KMS-11 (cell line): ENCODE measurements at regions not wholly inside any gene's neighbourhood (a gene's known extent, or its start where the extent isn't known, plus 50 kb on each side); places are given as distances from the start of the nearest gene placed in this dataset.

Experiments used
- H2AFZ ChIP-seq: fragments of 200-600 bp; sonication (generic); 2 replicates; pipeline ENCODE4 v1.6.1; 2016; ENCODE audit warnings: antibody characterized with exemption, mixed run types, low read depth
- H3K27ac ChIP-seq: fragments of 200-600 bp; sonication (generic); 2 replicates; pipeline ENCODE4 v1.6.1; 2016; ENCODE audit warnings: mild to moderate bottlenecking, mixed run types
- H3K27me3 ChIP-seq: fragments of 200-600 bp; sonication (generic); 2 replicates; pipeline ENCODE4 v1.6.1; 2017; ENCODE audit warnings: mild to moderate bottlenecking, low read depth, mixed run types, moderate library complexity; ENCODE audit not compliant: insufficient read depth
- H3K36me3 ChIP-seq: fragments of 200-600 bp; sonication (generic); 2 replicates; pipeline ENCODE4 v1.6.1; 2017; ENCODE audit warnings: mild to moderate bottlenecking, mixed run types; ENCODE audit not compliant: insufficient read depth
- H3K4me1 ChIP-seq: fragments of 200-600 bp; sonication (generic); 2 replicates; pipeline ENCODE4 v1.6.1; 2016; ENCODE audit warnings: mild to moderate bottlenecking, low read depth, mixed run types; ENCODE audit not compliant: poor library complexity, severe bottlenecking
- H3K4me2 ChIP-seq: fragments of 200-600 bp; sonication (generic); 2 replicates; pipeline ENCODE4 v1.7.0; 2016; ENCODE audit warnings: mild to moderate bottlenecking, mixed run types
- H3K4me3 ChIP-seq: fragments of 200-600 bp; sonication (generic); IDR thresholded peaks from 2 replicates; pipeline ENCODE4 v1.6.1; 2017; ENCODE audit warnings: low read depth, low read length, mixed read lengths; ENCODE audit not compliant: insufficient read depth
- H3K79me2 ChIP-seq: fragments of 200-600 bp; sonication (generic); 2 replicates; pipeline ENCODE4 v1.6.1; 2016; ENCODE audit warnings: low read depth, mixed run types; ENCODE audit not compliant: insufficient read depth
- H3K9ac ChIP-seq: fragments of 200-600 bp; sonication (generic); 2 replicates; pipeline ENCODE4 v1.6.1; 2016; ENCODE audit warnings: mild to moderate bottlenecking, mixed run types
- H4K20me1 ChIP-seq: fragments of 200-600 bp; sonication (generic); 2 replicates; pipeline ENCODE4 v1.6.1; 2016; ENCODE audit warnings: mild to moderate bottlenecking, mixed run types; ENCODE audit not compliant: insufficient read depth
- TF ChIP-seq, protein P1 (sequence below): fragments of 200-600 bp; sonication (generic); conservative IDR thresholded peaks from 2 replicates; pipeline ENCODE4 v1.6.1; 2017; ENCODE audit warnings: low read depth, mild to moderate bottlenecking, antibody characterized with exemption, low read length, moderate library complexity, mixed read lengths

DNA sequence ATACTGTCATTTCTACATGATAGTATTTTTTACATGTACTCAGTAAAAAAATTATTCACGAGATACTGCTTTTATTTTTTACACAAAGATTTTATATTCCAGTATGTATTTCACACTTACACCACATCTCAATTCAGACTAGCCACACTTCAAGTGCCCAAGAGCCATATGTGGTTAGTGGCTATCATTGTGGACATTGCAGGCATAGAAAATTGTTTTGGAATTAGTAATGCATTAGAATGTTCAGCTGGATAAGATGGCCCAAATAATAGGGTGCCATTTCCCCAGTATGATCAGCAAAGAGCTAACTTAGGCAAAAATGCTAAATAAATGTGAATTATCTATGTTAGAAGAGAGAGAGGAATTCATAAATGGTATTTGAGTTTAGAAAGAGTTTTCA, 203.8 kb upstream of the MCTP2 start:
- Histone ChIP-seq H3K36me3 (no peaks in the 10 kb centered on the region), H3K4me2 (no peak overlapping the region), H3K27me3 (no peaks in the 10 kb centered on the region), H4K20me1 (no peaks in the 10 kb centered on the region), H3K79me2 (no peaks in the 10 kb centered on the region), H3K9ac (no peak overlapping the region), H2AFZ (no peak overlapping the region), H3K4me3 (no peak overlapping the region), H3K27ac (no peak overlapping the region), H3K4me1 (no peaks in the 10 kb centered on the region)
- TF ChIP-seq, protein P1, sequence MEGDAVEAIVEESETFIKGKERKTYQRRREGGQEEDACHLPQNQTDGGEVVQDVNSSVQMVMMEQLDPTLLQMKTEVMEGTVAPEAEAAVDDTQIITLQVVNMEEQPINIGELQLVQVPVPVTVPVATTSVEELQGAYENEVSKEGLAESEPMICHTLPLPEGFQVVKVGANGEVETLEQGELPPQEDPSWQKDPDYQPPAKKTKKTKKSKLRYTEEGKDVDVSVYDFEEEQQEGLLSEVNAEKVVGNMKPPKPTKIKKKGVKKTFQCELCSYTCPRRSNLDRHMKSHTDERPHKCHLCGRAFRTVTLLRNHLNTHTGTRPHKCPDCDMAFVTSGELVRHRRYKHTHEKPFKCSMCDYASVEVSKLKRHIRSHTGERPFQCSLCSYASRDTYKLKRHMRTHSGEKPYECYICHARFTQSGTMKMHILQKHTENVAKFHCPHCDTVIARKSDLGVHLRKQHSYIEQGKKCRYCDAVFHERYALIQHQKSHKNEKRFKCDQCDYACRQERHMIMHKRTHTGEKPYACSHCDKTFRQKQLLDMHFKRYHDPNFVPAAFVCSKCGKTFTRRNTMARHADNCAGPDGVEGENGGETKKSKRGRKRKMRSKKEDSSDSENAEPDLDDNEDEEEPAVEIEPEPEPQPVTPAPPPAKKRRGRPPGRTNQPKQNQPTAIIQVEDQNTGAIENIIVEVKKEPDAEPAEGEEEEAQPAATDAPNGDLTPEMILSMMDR = no peak

- Histone ChIP-seq H3K4me1 (no peaks in the 10 kb centered on the region), H3K27ac (no peak overlapping the region), H3K79me2 (no peaks in the 10 kb centered on the region), H3K9ac (no peak overlapping the region), H3K36me3 (no peaks in the 10 kb centered on the region), H2AFZ (no peak overlapping the region), H3K4me3 (no peak overlapping the region), H4K20me1 (no peaks in the 10 kb centered on the region), H3K27me3 (no peaks in the 10 kb centered on the region), H3K4me2 (no peak overlapping the region)
- TF ChIP-seq, protein P1 = no peak
Observed at GRCh38 chr15:94026458-94027304, 204.7 kb upstream of the MCTP2 start.

DNA sequence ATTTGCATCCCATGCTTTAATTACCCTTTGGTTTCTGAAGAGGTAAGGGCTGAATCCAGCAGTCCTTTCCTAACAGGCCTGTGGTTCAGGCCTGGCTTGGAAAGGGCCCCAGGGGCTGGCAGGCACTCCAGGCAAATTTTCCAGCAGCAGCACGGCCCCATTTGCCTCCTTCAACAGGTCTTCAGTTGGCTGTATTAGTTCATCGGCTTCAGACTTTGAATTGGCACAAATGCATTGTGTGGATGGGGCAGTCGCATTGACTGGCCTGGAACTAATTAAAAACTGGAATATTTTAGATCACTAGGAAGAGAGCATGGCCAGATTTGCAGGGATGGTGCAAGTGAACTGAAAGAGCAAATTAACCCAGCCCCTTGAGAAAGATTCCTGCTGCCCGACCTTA, 207.8 kb upstream of the MCTP2 start:
- Histone ChIP-seq H4K20me1 (no peaks in the 10 kb centered on the region), H3K4me2 (no peak overlapping the region), H3K79me2 (no peaks in the 10 kb centered on the region), H3K9ac (no peak overlapping the region), H3K27me3 (no peaks in the 10 kb centered on the region), H3K27ac (no peak overlapping the region), H3K36me3 (no peaks in the 10 kb centered on the region), H2AFZ (no peak overlapping the region), H3K4me3 (no peak overlapping the region), H3K4me1 (no peaks in the 10 kb centered on the region)
- TF ChIP-seq, protein P1 = no peak

- no peaks in the 10 kb centered on the region for H4K20me1 ChIP-seq
- no peaks in the 10 kb centered on the region for H3K27me3 ChIP-seq
- no peaks in the 10 kb centered on the region for H3K79me2 ChIP-seq
- H3K4me3 ChIP-seq = no peak overlapping the region
- H3K4me2 ChIP-seq = no peak overlapping the region
- no peaks in the 10 kb centered on the region for H3K4me1 ChIP-seq
- no peak overlapping the region for H3K9ac ChIP-seq
- H3K36me3 ChIP-seq = no peaks in the 10 kb centered on the region
- TF ChIP-seq, protein P1 = no peak
- no peak overlapping the region for H3K27ac ChIP-seq
- no peak overlapping the region for H2AFZ ChIP-seq
Observed at GRCh38 chr15:94021621-94022320, 209.6 kb upstream of the MCTP2 start.
